Superior temporal gyrus (tissue), 1 donor: ENCODE measurements at regions not wholly inside any gene's neighbourhood (a gene's known extent, or its start where the extent isn't known, plus 50 kb on each side); places are given as distances from the start of the nearest gene placed in this dataset.

ENCODE experiments used
- DNase-seq: peaks from one replicate; pipeline ENCODE4 v3.0.0-alpha.2; 2016; ENCODE audit errors: extremely low spot score

DNA sequence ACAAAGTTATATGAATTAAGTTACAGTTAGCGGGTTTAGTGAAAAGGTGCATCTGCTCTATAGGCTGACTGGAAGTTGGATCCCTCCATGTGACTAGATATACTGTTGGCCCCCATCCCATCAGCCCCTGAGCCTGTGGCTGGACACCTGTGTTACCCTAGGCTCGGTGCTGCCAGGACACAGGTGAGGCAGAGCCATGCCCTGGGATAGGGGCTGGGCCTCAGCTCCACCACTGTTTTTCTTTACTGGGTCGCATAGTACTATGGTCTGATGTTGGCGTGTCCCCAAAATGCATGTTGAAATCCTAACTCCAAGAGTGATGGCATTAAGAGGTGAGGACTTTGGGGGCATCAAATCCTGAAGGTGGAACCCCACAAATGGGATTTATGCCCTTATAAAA lies 638.6 kb upstream of the ID2 start:
- no peak for DNase-seq

GRCh38 chr2:8044046-8044594 lies 637.7 kb upstream of the ID2 start:
- no peak for DNase-seq

DNA sequence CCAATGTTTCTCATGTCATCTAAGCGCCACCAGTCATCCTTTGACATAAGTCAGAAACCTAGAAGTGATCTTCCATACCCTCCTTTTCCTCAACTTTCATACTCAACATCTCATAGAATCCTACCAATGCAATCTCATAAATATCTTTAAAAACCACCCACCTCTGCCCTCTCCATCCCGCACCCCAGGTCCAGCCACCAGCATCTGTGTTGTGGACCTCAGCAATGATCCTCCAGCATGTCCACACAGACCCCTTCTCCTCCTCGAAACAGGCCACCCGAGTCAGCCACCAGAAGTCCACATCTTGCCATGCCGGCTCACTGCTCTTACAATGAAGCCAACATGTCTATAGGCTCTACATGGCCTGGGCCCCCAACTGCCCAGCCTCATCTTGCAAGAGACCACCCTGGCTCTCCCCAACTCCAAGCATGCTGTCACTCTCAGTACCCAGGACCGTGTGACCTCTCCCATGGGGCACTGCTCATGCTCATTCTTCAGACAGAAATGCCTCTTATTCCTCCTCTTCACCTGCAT lies 636.7 kb upstream of the ID2 start:
- no peak for DNase-seq

- no peak for DNase-seq
These were observed 635.0 kb upstream of the ID2 start for GRCh38 chr2:8046849-8047248.

DNA sequence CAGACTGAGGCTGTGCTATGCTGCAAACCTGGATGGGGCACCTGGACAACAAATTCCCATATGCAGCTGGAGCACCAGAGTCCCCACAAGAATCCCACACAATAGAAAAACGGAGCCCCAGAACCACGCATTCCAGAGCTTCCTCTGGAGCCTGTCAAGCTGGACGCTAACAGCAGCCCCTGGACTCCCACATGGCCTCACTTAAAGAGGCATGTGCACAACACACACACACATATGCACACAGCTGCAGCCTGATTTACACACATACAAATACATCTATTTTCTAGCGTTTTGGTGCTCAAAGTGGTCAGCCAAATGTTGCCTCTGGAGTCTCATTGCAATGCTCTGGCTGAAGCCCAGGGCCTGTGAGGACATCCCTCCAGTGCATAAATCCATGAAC lies 632.7 kb upstream of the ID2 start:
- no peak for DNase-seq

- no peak for DNase-seq
These were observed 631.8 kb upstream of the ID2 start for GRCh38 chr2:8049851-8050571.

DNA sequence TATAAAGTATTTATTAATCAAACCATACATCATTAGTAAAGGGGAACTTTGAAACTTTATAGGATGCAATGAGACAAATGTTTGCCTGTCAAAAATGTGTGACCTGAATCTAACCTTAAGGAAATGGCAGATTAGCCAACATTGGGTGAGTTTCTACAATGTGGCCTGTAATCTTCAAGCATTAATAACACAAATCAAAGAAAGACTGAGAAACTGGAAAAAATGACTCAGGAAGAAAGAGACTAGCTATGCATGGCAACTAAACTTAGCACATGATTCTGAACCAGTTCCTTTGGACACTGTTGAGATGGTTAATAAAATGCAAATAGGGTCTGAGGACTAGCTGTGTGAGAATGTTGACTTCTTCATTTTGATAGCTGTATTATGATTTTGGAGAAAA lies 628.6 kb upstream of the ID2 start:
- DNase-seq = no peak

- no peak for DNase-seq
These were observed 627.8 kb upstream of the ID2 start for GRCh38 chr2:8054070-8054469.

DNA sequence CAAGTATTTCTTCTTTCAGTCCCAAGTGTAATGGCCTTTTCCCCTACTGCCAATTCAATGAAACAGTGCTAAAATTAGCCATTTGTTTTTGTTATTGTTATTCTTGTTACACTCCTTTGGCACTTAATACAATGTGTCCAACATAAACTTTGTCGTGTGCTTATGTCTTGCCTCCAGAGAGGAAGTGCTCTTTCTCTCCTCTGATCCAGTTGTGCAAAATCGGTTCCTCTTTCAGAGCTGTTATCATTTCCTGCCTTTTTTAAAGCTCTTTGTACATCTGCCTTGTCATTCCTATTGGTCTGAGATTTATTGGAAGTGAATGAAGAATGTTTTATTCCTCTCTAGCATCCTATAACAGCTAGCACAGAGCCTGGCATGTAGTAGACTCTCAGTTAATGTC lies 623.2 kb upstream of the ID2 start:
- DNase-seq = no peak

DNA sequence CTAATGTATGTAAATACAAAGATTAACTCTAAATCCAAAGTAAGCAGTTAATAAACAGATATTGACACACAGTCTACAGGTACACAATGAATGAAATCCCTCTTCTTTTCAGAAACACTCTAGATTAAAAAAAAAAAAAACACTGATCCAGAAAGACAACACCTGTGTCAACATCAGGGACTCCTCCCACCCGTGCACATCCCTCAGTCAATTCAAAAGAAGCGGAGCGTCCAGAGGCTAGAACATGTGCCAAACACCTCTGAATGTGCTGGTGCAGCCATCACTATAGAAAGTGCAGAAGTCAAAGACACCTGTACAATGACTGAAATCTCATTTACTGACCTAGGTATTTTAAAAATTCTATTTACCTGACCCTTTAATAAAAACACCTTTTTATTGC lies 622.6 kb upstream of the ID2 start:
- DNase-seq = no peak

GRCh38 chr2:8059794-8060193 lies 622.1 kb upstream of the ID2 start:
- no peak for DNase-seq

- no peak for DNase-seq
These were observed 620.6 kb upstream of the ID2 start for GRCh38 chr2:8061219-8061618.

DNA sequence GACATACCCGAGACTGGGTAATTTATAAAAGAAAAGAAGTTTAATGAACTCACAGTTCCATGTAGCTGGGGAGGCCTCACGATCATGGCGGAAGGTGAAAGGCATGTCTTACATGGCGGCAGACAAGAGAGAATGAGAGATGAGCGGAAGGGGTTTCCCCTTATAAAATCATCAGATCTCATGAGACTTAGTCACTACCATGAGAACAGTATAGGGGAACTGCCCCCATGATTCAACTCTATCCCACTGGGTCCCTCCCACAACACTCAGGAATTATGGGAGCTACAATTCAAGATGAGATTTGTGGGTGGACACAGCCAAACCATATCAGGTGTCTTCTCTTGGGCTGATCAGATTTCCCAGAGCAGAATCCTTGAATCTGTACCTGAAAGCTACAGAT lies 617.3 kb upstream of the ID2 start:
- no peak for DNase-seq

GRCh38 chr2:8065191-8065590 lies 616.7 kb upstream of the ID2 start:
- no peak for DNase-seq

DNA sequence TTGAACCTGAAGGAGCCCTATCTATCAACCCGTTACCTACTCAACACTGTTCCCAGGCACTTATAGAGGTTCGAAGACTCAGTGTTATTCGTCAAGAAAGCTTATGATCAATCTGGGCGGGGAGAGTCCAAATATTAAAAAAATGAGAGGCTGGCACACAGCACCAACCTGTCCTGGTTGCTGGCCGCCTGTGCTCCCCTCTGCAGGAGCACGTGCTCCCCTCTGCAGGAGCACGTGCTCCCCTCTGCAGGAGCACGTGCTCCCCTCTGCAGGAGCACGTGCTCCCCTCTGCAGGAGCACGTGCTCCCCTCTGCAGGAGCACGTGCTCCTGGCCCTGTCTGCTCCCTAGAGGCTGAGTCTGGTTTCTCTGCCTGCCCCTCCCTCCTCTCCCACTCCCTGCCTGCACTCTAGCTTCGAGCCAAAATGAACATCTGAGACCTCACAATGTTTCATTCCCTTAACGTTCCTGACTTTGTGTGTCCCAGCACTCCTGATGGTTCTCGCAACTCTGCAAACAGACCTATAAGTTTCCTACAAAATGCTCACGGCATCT lies 614.0 kb upstream of the ID2 start:
- DNase-seq = no peak

- DNase-seq = no peak
These were observed 608.9 kb upstream of the ID2 start for GRCh38 chr2:8072907-8073306.

GRCh38 chr2:8073916-8074315 lies 607.9 kb upstream of the ID2 start:
- no peak for DNase-seq

GRCh38 chr2:8076448-8077342 lies 605.2 kb upstream of the ID2 start:
- DNase-seq = no peak

DNA sequence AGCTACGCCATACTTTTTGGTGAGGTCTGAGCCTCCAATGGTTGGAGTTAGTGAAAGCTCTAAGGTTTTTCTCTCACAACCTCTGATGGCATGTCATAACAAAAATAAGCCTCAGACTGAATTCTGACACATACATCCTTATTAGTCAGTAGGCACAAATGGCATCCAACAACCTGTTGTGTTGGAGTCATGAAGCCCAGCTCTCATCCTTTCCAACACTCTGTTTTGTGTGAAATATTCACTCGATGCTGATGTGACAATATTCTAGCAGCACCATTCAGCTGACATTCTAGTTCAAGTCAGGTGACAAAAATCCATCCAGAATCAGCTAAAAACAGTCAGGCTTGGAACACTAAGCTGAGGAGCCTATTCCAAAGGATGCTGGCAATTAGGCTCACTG lies 603.2 kb upstream of the ID2 start:
- no peak for DNase-seq

DNA sequence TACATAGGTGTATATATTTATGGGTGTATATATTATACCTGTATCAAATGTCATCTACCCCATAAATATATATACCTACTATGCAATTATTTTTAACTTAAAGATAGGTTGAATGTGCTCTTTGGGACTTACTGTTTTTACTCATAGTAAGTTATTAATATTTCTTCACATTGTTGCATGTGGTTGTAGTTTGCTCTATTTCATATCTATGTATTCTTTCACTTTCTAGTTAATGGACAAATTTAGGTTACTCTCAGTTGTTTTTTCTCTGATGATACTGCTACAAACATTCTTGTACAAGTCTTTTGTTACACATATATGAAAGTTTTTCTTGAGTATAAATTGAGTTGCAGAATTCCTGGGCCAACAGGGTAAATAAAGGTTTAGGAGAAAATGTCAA lies 601.8 kb upstream of the ID2 start:
- DNase-seq = no peak

DNA sequence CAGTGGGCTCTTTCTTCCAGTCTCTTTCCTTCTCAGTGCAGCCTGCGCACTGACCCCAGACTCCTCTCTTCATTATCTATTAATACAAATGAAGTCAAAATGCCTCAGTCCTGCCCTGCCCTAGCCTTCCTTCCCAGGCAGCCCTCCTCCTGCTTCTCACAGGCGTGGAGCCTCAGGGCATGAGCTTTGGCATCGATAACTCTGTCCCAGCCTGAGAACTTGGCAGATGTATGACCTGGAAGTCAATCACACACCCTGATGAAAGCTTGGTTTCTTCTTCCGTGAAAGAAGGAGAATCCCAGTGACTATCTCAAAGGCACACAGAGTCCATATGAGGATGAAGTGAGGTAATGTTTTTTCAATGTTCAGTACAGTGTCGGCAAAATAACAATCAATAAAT lies 600.7 kb upstream of the ID2 start:
- DNase-seq = no peak

GRCh38 chr2:8082840-8083239 lies 599.0 kb upstream of the ID2 start:
- no peak for DNase-seq
